GM11168 (cell line): ENCODE measurements at regions not wholly inside any gene's neighbourhood (a gene's known extent, or its start where the extent isn't known, plus 50 kb on each side); places are given as distances from the start of the nearest gene placed in this dataset.
"Not testable (repeated sequence)": the region's sequence is repeated elsewhere in the genome, so short reads cannot be mapped to it uniquely, and the experiment has no call there.

ENCODE experiments used
- in situ Hi-C: fragments of 300-500 bp; cut with MboI; formaldehyde crosslinking; loops from one replicate; pipeline ENCODE4 v1.12.0; 2022; ENCODE audit warnings: low sequenced_read_pairs; ENCODE audit not compliant: unreplicated experiment

GRCh38 chr20:4449957-4450715, 201.0 kb upstream of the ADRA1D start:
- in situ Hi-C loops, result no loop called here

- in situ Hi-C loops, result no loop called here
Measured at GRCh38 chr20:4445784-4446183, 196.7 kb upstream of the ADRA1D start.

- in situ Hi-C loops, result no loop called here
Measured at GRCh38 chr20:4445331-4445730, 196.2 kb upstream of the ADRA1D start.

GRCh38 chr20:4444404-4444803, 195.3 kb upstream of the ADRA1D start:
- in situ Hi-C loops, result no loop called here

GRCh38 chr20:4443016-4443415, 193.9 kb upstream of the ADRA1D start:
- in situ Hi-C loops, result no loop called here

- in situ Hi-C loops, result no loop called here
Measured at GRCh38 chr20:4441871-4442270, 192.8 kb upstream of the ADRA1D start.

- in situ Hi-C loops, result no loop called here
Measured at GRCh38 chr20:4441191-4441590, 192.1 kb upstream of the ADRA1D start.

GRCh38 chr20:4439461-4439860, 190.4 kb upstream of the ADRA1D start:
- in situ Hi-C loops, result no loop called here

- in situ Hi-C loops, result no loop called here
Measured at GRCh38 chr20:4437131-4437530, 188.0 kb upstream of the ADRA1D start.

GRCh38 chr20:4435671-4436455, 186.8 kb upstream of the ADRA1D start:
- in situ Hi-C loops, result no loop called here

GRCh38 chr20:4435225-4435624, 186.1 kb upstream of the ADRA1D start:
- in situ Hi-C loops, result no loop called here

- in situ Hi-C loops, result no loop called here
Measured at GRCh38 chr20:4434681-4435080, 185.6 kb upstream of the ADRA1D start.

GRCh38 chr20:4431446-4431845, 182.4 kb upstream of the ADRA1D start:
- in situ Hi-C loops, result no loop called here

- in situ Hi-C loops, result not testable (repeated sequence)
Measured at GRCh38 chr20:4430826-4431225, 181.7 kb upstream of the ADRA1D start.

GRCh38 chr20:4427940-4428586, 179.0 kb upstream of the ADRA1D start:
- in situ Hi-C loops, result no loop called here

GRCh38 chr20:4418141-4418540, 169.1 kb upstream of the ADRA1D start:
- in situ Hi-C loops, result no loop called here

GRCh38 chr20:4415281-4415680, 166.2 kb upstream of the ADRA1D start:
- in situ Hi-C loops, result no loop called here

- in situ Hi-C loops, result no loop called here
Measured at GRCh38 chr20:4413314-4414049, 164.4 kb upstream of the ADRA1D start.

GRCh38 chr20:4412216-4412615, 163.1 kb upstream of the ADRA1D start:
- in situ Hi-C loops, result no loop called here

GRCh38 chr20:4411744-4412143, 162.7 kb upstream of the ADRA1D start:
- in situ Hi-C loops, result no loop called here

GRCh38 chr20:4406627-4407026, 157.5 kb upstream of the ADRA1D start:
- in situ Hi-C loops, result no loop called here
